Central memory CD8-positive, alpha-beta T cell (primary cell): ENCODE measurements at regions not wholly inside any gene's neighbourhood (a gene's known extent, or its start where the extent isn't known, plus 50 kb on each side); places are given as distances from the start of the nearest gene placed in this dataset.
"Not testable (repeated sequence)": the region's sequence is repeated elsewhere in the genome, so short reads cannot be mapped to it uniquely, and the experiment has no call there.

Experiments
- ATAC-seq: fragments of 150-1000 bp; cut with Tn5 transposase; replicated peaks from 2 replicates; pipeline ENCODE4 v1.10.0; 2022; ENCODE audit warnings: mild to moderate bottlenecking, moderate FRiP score, moderate number of reproducible peaks; ENCODE audit not compliant: poor library complexity, severe bottlenecking; ENCODE audit errors: extremely low read depth
- DNase-seq, 2 donors: peaks; one replicate each; pipeline ENCODE4 v3.0.0; 2021; ENCODE audit warnings: low spot score in 2 of 2
- H3K27ac Mint-ChIP-seq: one replicate; pipeline ENCODE4 v1.8.0; 2022; ENCODE audit warnings: low read depth, mild to moderate bottlenecking, moderate library complexity, mixed read lengths
- H3K27me3 Mint-ChIP-seq: one replicate; pipeline ENCODE4 v1.8.0; 2022; ENCODE audit warnings: mixed read lengths
- H3K36me3 Mint-ChIP-seq: one replicate; pipeline ENCODE4 v1.8.0; 2022; ENCODE audit warnings: mild to moderate bottlenecking, moderate library complexity, mixed read lengths; ENCODE audit not compliant: insufficient read depth
- H3K4me1 Mint-ChIP-seq: one replicate; pipeline ENCODE4 v1.8.0; 2022; ENCODE audit warnings: mixed read lengths
- H3K4me3 Mint-ChIP-seq: one replicate; pipeline ENCODE4 v1.8.0; 2022; ENCODE audit warnings: mild to moderate bottlenecking, moderate library complexity, mixed read lengths
- H3K9me3 Mint-ChIP-seq: one replicate; pipeline ENCODE4 v1.8.0; 2022; ENCODE audit warnings: mixed read lengths

DNA sequence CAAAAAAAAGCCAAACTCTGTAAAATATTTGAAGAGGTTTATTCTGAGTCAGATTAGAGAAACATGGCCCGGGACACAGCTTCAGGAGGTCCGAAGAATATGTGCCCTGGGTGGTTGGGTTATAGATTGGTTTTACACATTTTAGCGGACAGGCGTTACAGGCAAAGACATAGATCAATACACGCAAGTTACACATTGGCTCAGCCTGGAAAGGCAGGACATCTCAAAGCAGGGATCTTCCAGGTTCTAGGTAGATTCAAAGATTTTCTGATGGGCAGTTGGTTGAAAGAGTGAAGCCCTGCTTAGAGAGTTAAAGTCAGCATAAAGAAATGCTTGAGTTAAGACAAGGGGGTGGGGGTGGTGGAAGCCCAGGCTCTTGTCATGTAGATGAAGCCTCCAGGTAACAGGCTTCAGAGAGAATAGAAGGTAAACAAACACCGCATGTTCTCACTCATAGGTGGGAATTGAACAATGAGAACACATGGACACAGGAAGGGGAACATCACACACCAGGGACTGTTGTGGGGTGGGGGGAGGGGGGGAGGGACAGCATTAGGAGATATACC is 464.3 kb upstream of the ADARB2 start:
- Mint-ChIP-seq H3K36me3 (no peaks in the 10 kb centered on the region), H3K27ac (no peak overlapping the region), H3K4me1 (no peaks in the 10 kb centered on the region), H3K4me3 (no peak overlapping the region), H3K9me3 (peaks cover 10% of the 10 kb centered on the region), H3K27me3 (no peaks in the 10 kb centered on the region)
- ATAC-seq (no peak), DNase-seq (no peak)

DNA sequence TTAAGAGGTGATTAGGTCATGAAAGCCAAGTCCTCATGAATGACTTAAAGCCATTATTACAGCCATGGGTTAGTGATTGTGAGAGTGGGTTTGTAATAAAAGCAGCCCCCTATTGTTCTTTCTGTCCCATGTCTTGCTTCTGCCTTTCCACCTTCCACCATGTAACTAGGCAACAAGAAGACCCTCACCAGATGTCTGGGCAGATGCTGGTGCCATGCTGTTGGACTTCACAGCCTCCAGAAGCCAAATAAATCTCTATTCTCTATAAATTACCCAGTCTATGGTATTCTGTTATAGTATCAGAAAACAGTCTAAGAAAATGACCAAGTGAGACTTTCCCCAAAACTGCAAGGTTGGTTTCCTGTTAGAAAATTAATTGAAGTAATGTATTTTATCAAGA is 460.3 kb upstream of the ADARB2 start:
- Mint-ChIP-seq H3K4me1 (no peaks in the 10 kb centered on the region), H3K9me3 (peaks cover 11% of the 10 kb centered on the region), H3K4me3 (no peak overlapping the region), H3K27ac (no peak overlapping the region), H3K27me3 (peaks cover 7% of the 10 kb centered on the region), H3K36me3 (peaks cover 2% of the 10 kb centered on the region)
- DNase-seq (no peak), ATAC-seq (no peak)

DNA sequence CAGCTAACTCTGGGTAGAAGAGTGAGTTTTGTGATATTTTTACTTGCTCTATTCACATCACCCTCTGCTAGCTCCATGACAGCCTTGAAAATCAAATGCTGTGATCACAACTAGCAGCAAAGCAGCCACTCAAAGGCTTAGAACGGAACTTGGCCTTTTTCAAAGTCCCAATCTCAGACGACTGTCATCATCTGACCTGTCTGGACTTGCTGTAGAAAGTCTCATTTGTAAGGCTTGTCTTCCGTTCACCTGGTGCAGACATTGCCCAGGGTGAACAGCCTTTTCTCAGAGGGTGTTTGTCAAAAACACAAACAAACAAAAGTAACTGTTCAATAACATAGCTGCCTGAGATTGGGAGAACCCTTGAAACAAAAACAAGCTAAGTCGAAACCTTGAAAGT is 458.9 kb upstream of the ADARB2 start:
- Mint-ChIP-seq H3K9me3 (peaks cover 16% of the 10 kb centered on the region), H3K27ac (no peak overlapping the region), H3K27me3 (peaks cover 7% of the 10 kb centered on the region), H3K4me1 (no peaks in the 10 kb centered on the region), H3K4me3 (no peak overlapping the region), H3K36me3 (peaks cover 2% of the 10 kb centered on the region)
- DNase-seq (no peak), ATAC-seq (no peak)

DNA sequence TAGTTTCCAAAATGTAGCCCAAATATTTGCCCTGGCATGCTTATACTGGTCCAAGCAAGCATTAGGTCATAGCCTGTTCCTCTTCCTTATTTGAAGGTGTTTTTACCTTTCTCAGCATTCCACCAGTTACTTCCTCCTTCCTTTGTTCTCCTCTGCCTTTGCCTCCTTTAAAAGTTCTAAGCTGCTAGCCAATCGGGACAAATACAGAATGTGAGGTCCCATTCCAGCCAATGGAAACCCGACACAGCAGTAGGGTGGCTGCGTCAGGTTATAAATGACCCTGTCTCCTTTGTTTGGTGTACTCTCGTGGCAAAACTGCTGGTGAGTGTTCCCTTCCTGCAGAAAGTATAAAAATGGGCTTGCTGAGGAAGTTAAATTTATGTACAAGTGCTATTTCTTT is 452.0 kb upstream of the ADARB2 start:
- not testable (repeated sequence) for H3K36me3 Mint-ChIP-seq, H3K27me3 Mint-ChIP-seq, H3K4me1 Mint-ChIP-seq, DNase-seq, ATAC-seq, H3K9me3 Mint-ChIP-seq, H3K27ac Mint-ChIP-seq, H3K4me3 Mint-ChIP-seq

DNA sequence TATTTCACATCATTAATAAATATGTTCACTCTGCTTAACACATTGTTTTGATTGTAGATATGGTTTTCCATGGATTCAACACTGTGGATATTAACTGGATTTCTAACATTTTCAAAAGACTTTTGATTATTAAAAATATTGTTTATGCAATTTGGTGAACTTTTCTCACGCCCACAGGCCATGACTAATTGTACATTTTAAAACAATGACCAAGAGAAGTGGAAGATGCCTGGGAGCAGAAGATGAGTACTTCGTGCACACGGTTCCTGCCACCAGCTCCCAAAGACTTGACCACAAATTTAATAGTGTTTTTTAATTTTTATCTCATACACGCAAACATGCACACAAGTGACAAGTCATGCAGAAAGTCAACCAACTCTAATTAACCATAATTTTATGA is 451.0 kb upstream of the ADARB2 start:
- H3K27ac Mint-ChIP-seq: no peak overlapping the region
- H3K27me3 Mint-ChIP-seq: no peaks in the 10 kb centered on the region
- no peaks in the 10 kb centered on the region for H3K4me1 Mint-ChIP-seq
- no peaks in the 10 kb centered on the region for H3K36me3 Mint-ChIP-seq
- ATAC-seq (no peak), DNase-seq (no peak)
- no peak overlapping the region for H3K4me3 Mint-ChIP-seq
- H3K9me3 Mint-ChIP-seq: peaks cover 6% of the 10 kb centered on the region

DNA sequence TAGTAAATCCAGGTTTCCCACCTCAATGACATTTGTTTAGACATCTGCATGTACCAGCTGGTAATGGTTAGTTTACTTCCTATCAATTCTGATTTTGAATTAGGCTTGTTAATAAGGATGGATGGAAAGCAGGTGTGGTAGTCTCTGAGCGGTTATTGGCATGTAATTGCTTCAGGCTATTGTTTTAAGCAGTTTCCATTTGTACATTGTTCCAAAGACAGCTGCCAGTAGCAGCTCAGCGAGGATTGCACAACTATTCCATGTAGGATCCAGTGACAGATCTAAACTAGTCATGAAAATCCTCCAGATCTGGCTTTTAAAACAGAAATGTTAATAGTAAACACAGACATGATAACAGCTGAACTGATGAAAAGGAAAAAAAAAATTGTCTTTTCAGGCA is 436.0 kb upstream of the ADARB2 start:
- Mint-ChIP-seq H3K4me1 (no peaks in the 10 kb centered on the region), H3K27me3 (no peaks in the 10 kb centered on the region), H3K36me3 (no peaks in the 10 kb centered on the region), H3K27ac (no peak overlapping the region), H3K9me3 (peaks cover 6% of the 10 kb centered on the region), H3K4me3 (no peak overlapping the region)
- DNase-seq (no peak), ATAC-seq (no peak)

DNA sequence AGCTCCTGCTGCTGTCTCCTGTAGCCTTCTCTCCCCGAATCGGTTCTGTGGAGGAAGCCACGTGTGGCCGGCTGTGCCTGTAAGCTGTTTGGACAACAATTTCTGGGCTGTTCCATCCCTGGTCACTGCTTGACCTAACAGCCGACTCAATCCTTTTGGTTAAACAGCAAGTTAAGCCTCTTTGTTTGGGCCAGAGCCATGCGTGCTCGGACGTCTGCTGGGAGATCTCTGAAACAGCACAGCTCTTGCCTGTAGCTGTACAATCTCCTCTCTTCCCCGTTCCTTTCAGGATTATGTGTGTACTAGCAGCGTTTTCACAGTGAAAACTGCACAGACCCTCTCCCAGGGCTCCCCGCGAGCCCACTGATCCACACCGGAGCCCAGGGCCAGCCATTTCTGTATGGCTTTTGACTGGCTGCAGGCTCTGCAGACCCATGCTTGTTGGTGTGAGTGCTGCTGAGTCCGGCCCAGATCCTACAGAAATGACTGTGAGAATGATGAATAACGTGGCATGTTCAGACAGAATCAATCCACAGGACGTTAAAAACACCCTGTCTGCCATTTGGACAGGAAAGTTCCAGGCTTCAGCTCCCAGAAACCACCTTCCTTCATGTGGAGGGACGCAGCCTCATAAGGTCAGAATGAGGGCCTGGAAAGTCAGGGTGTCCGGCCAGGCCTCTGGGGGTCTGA is 428.6 kb upstream of the ADARB2 start:
- Mint-ChIP-seq H3K36me3 (no peaks in the 10 kb centered on the region), H3K27me3 (no peaks in the 10 kb centered on the region), H3K4me1 (no peaks in the 10 kb centered on the region), H3K4me3 (no peak overlapping the region), H3K27ac (no peak overlapping the region), H3K9me3 (no peaks in the 10 kb centered on the region)
- no peak for ATAC-seq
- DNase-seq: no peak

DNA sequence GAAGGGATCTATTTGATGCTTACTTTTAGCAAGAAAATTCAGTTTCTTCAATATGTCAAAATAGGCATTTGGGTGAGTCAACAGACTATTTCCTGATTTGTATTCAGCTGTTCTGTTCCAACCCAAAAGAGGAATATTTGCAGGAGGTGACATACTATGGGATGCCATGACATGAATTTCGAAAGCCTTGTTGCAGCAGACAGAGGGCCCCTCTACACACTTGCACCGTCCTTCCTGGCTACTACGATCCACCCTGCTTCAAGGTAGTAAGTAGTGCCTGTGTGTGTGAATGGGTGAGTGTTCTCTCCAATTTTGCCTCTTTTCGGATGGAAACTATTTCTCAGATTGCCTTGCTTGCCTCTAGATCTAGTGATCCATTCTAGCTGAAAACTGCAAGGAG is 413.0 kb upstream of the ADARB2 start:
- DNase-seq (no peak), ATAC-seq (no peak)
- Mint-ChIP-seq H3K27ac (no peak overlapping the region), H3K36me3 (no peaks in the 10 kb centered on the region), H3K4me3 (no peak overlapping the region), H3K27me3 (peaks cover 17% of the 10 kb centered on the region), H3K4me1 (no peaks in the 10 kb centered on the region), H3K9me3 (no peaks in the 10 kb centered on the region)

DNA sequence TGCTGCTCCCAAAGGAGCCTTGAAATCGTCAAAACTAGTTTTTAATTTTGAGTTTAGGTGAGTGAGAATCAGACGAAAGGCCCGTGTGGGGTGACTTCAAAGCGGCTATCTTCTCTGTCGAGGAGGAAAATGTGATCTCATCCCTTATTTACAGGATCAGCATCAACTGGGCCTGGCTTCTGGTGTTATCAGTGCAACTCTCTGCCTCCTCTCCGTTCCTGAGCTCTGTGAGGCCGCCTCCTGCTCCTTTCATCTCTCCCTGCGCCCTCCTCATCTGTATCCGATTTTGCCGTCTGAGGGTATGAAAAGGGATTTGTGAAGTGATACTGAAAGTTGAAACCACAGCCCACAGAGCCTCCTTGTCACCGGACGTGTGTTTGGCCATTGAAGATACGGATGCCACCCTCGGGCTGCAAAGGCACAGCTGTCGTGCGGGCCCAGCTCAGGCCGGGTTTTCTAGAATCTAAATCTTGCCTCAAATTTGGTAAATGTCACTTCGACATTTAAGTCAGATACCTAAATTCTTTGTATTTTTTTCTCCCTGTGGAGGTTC is 408.7 kb upstream of the ADARB2 start:
- no peak overlapping the region for H3K4me3 Mint-ChIP-seq
- H3K4me1 Mint-ChIP-seq: no peaks in the 10 kb centered on the region
- DNase-seq: no peak
- H3K27ac Mint-ChIP-seq: no peak overlapping the region
- peaks cover 25% of the 10 kb centered on the region for H3K27me3 Mint-ChIP-seq
- no peak for ATAC-seq
- no peaks in the 10 kb centered on the region for H3K9me3 Mint-ChIP-seq
- no peaks in the 10 kb centered on the region for H3K36me3 Mint-ChIP-seq

DNA sequence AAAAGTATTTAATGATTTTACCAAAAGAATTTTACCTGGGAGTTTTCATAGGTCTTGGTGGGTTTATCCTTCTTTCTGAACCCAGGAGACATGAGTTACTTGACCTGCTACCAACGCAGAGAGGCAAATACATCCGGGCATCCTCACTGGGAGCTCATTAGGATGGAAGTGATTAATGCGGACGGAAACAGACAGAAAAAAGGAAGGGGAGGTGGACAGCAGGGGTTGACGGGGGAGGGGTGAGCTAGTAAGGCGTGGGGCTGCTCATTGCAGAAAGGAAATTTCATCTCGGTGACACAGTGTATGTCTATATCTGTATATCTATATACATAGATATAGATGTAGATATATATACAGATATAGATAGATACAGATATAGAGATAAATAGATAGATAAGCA is 408.2 kb upstream of the ADARB2 start:
- peaks cover 29% of the 10 kb centered on the region for H3K27me3 Mint-ChIP-seq
- ATAC-seq (no peak), DNase-seq (no peak)
- H3K4me1 Mint-ChIP-seq: no peaks in the 10 kb centered on the region
- no peak overlapping the region for H3K4me3 Mint-ChIP-seq
- no peak overlapping the region for H3K27ac Mint-ChIP-seq
- H3K36me3 Mint-ChIP-seq: no peaks in the 10 kb centered on the region
- H3K9me3 Mint-ChIP-seq: no peaks in the 10 kb centered on the region

DNA sequence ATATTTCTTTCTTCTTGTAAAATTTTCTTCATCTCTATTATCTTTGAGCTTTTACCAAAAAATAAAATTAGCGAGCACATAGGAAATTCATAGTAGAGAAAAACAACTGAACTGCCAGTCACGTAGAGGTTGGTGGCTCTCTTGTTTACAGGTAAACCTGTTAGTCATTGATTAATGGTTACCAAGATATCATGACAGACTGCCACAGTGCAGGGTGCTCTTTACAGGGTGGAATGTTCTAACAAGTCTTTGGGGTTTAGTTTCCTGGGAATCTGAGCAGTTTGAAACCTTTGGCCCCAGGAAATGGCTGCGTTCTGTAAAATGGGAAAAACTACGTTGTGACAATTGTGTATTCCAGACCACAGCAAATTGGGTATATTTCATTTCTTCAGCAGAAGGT is 407.3 kb upstream of the ADARB2 start:
- H3K36me3 Mint-ChIP-seq: no peaks in the 10 kb centered on the region
- no peaks in the 10 kb centered on the region for H3K4me1 Mint-ChIP-seq
- no peak for DNase-seq
- H3K27me3 Mint-ChIP-seq: peaks cover 29% of the 10 kb centered on the region
- H3K4me3 Mint-ChIP-seq: no peak overlapping the region
- H3K27ac Mint-ChIP-seq: no peak overlapping the region
- H3K9me3 Mint-ChIP-seq: no peaks in the 10 kb centered on the region
- ATAC-seq: no peak

DNA sequence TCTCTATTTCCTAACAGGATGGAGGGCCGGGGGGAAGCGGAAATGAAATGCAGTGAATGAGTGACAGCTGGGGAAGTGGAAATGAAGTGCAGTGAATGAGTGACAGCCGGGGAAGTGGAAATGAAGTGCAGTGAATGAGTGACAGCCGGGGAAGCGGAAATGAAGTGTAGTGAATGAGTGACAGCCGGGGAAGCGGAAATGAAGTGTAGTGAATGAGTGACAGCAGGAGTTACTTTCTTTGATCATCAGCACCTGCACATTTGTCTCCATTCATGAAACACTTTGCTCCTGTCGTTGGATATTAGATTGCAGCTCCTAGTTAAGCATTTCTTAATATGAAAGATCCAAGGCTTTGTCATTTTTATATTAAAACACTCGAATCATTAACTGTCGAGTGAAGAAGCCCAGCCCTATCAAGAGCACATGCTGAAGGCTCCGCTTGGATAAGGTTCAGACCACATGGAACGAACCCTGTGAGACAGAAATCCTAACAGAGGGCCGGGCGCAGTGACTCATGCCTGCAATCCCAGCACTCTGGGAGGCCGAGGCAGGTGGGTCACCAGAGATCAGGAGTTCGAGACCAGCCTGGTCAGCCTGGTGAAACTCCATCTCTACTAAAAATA is 406.0 kb upstream of the ADARB2 start:
- Mint-ChIP-seq H3K27me3 (peaks cover 21% of the 10 kb centered on the region), H3K9me3 (no peaks in the 10 kb centered on the region)

DNA sequence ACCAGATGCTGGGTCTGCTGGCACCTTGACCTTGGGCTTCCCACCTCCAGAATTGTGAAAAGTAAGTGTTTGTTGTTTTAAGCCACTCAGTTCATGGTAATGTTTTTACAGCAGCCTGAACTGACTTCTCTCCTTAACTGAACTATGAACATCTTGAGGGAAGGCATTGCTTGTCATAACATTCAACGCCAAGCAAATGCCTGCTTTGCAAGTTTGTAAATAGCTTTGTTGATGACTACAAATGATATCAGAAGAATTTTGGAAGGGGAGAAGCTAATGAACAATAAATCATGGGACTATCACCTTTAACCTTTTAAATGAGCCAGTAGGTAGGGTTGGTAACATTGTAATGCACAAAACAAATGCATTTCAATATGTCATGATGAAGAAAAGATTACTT is 402.4 kb upstream of the ADARB2 start:
- no peak overlapping the region for H3K27ac Mint-ChIP-seq
- H3K4me1 Mint-ChIP-seq: no peaks in the 10 kb centered on the region
- H3K27me3 Mint-ChIP-seq: peaks cover 12% of the 10 kb centered on the region
- no peak for ATAC-seq
- no peak for DNase-seq
- no peaks in the 10 kb centered on the region for H3K9me3 Mint-ChIP-seq
- H3K36me3 Mint-ChIP-seq: no peaks in the 10 kb centered on the region
- no peak overlapping the region for H3K4me3 Mint-ChIP-seq

More for the DNA sequence above, 406.0 kb upstream of the ADARB2 start:
- no peak for ATAC-seq
- Mint-ChIP-seq H3K4me3 (no peak overlapping the region), H3K36me3 (no peaks in the 10 kb centered on the region), H3K27ac (no peak overlapping the region), H3K4me1 (no peaks in the 10 kb centered on the region)
- DNase-seq: no peak
